Fibroblast of skin of right quadriceps (primary cell): ENCODE measurements at regions not wholly inside any gene's neighbourhood (a gene's known extent, or its start where the extent isn't known, plus 50 kb on each side); places are given as distances from the start of the nearest gene placed in this dataset.

Experiments
- DNase-seq: peaks from one replicate; pipeline ENCODE4 v3.0.0-alpha.2; 2013

DNA sequence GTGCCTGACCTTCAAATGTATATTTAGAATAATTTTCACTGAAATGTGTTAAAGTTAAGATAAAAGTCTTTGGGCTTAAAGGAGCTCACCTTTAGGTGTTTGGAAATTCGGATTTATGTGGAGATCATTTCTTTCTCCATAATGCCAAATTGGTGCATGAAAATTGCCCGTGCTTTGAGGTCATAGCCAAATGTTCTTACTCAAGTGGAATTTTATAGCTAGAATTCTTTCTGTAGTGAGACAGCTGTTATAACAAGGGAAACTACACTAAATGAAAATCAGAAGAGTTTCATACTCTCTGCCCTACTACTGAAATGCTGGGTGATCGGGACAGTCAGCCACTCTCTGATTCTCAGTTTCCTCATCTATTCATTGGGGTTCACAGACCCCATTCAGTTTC lies 89.5 kb upstream of the DBX1 start:
- no peak for DNase-seq

DNA sequence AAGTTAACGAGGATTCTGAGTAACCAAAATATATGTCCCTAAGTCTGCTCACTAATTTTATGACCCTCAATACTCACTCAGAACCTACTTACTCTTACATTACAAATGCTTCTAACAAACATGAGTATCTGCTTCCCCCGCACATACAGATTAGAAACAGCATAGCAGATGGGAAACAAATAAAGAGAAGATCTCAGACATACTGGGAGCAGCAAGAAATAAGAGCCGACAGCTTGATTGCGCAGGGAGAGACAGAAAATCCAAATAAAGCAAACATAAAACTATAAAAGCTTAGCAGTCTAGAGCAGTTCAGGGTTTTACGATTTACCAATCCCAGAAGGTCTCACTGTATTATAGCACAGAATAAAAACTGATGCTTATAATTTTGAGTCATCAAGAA lies 89.1 kb upstream of the DBX1 start:
- DNase-seq, result no peak

DNA sequence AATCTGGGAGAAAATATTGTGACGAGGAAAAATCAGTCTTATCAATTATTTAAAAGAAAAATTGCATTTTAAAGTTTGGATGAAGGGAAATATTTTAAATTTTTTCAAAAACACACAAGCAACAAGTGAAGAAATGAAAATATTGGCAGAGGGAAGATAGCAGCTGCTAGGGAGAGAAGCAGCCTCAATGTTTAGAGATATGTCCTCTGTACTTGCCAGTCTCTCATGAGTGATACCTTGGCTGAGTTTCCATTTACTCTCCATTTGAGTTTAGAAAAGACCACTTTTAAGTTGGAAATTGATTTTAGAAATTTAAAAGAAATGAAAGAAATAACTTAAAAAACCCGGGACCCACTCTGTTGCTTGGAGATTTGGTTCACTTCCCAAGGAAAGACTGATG lies 88.6 kb upstream of the DBX1 start:
- no peak for DNase-seq

GRCh38 chr11:20248121-20248772 lies 88.0 kb upstream of the DBX1 start:
- DNase-seq, result no peak

GRCh38 chr11:20247591-20248007 lies 87.3 kb upstream of the DBX1 start:
- DNase-seq, result no peak

- no peak for DNase-seq
These were observed 83.7 kb upstream of the DBX1 start for GRCh38 chr11:20243974-20244373.

DNA sequence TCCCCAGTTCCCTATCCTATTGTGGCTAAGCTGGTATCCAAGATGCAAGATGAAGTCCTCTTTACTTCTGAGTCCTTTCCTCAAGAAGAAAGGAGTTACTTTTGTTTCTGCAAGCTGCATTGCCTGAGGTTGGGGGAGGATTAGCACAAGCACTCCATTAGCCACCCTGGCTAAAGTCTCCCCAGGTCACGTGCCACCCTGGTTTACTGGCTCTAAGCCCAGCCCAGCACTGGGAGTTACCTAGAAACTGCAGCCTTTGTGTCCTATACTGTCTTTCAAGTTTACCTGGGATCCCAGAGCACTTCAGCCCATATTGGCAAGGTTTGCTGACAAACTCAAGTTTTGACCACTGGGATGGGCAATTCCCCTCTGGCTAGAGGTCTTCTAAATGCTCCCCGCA lies 78.4 kb upstream of the DBX1 start:
- no peak for DNase-seq

GRCh38 chr11:20235164-20235563 lies 74.9 kb upstream of the DBX1 start:
- DNase-seq, result no peak

GRCh38 chr11:20227631-20228030 lies 67.4 kb upstream of the DBX1 start:
- DNase-seq, result no peak

GRCh38 chr11:20226933-20227332 lies 66.7 kb upstream of the DBX1 start:
- DNase-seq, result no peak

- DNase-seq, result no peak
These were observed 61.3 kb upstream of the DBX1 start for GRCh38 chr11:20221566-20221965.

DNA sequence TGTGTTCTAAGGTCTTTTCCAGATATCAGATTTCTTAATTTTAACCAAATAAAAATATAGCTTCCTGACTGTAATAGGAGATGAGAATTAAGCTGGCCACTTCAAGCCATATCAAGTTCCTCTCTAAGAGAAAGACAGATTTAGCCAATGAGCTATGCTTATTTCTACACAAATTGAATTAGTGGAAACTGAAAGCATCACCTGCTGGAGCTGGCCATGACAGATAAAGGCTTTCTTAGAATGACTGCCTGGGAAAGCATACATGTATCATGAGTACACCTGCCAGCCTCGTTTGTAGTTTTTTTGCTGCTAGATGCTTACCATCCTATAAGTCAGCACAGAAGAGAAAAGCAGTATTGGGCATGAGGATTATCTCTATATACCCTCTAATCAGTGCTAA lies 53.5 kb upstream of the DBX1 start:
- no peak for DNase-seq

- no peak for DNase-seq
These were observed 51.4 kb upstream of the DBX1 start for GRCh38 chr11:20211691-20212090.
